ENCODE measurements at regions not wholly inside any gene's neighbourhood (a gene's known extent, or its start where the extent isn't known, plus 50 kb on each side); places are given as distances from the start of the nearest gene placed in this dataset.
"Not testable (repeated sequence)": the region's sequence is repeated elsewhere in the genome, so short reads cannot be mapped to it uniquely, and the experiment has no call there.

- DNase-seq, result no peak
Observed at GRCh38 chr6:109875973-109876372, 102.1 kb upstream of the GPR6 start.

- DNase-seq, result no peak
Observed at GRCh38 chr6:109877028-109878004, 100.8 kb upstream of the GPR6 start.

GRCh38 chr6:109878005-109878690 is 100.0 kb upstream of the GPR6 start:
- not testable (repeated sequence) for DNase-seq

GRCh38 chr6:109879081-109879480 is 99.0 kb upstream of the GPR6 start:
- DNase-seq, result not testable (repeated sequence)

GRCh38 chr6:109879521-109879920 is 98.6 kb upstream of the GPR6 start:
- no peak for DNase-seq

- DNase-seq, result not testable (repeated sequence)
Observed at GRCh38 chr6:109881069-109881468, 97.0 kb upstream of the GPR6 start.

- DNase-seq, result not testable (repeated sequence)
Observed at GRCh38 chr6:109881953-109882490, 96.1 kb upstream of the GPR6 start.

- peak; percentile 73 to 80 for DNase-seq
Observed at GRCh38 chr6:109891924-109892323, 86.2 kb upstream of the GPR6 start.

GRCh38 chr6:109892451-109893435 is 85.4 kb upstream of the GPR6 start:
- DNase-seq, result no peak

GRCh38 chr6:109893606-109894005 is 84.5 kb upstream of the GPR6 start:
- no peak for DNase-seq

- DNase-seq, result peak; percentile 95 to 98
Observed at GRCh38 chr6:109894181-109894580, 83.9 kb upstream of the GPR6 start.

- DNase-seq, result no peak
Observed at GRCh38 chr6:109896341-109896740, 81.8 kb upstream of the GPR6 start.

- DNase-seq, result no peak
Observed at GRCh38 chr6:109897025-109897424, 81.1 kb upstream of the GPR6 start.

- DNase-seq, result no peak
Observed at GRCh38 chr6:109897561-109898080, 80.5 kb upstream of the GPR6 start.

GRCh38 chr6:109901976-109902375 is 76.1 kb upstream of the GPR6 start:
- no peak for DNase-seq

- DNase-seq, result no peak
Observed at GRCh38 chr6:109902870-109903269, 75.2 kb upstream of the GPR6 start.

GRCh38 chr6:109910571-109910970 is 67.5 kb upstream of the GPR6 start:
- no peak for DNase-seq

- DNase-seq, result no peak
Observed at GRCh38 chr6:109912118-109912517, 66.0 kb upstream of the GPR6 start.

- no peak for DNase-seq
Observed at GRCh38 chr6:109912952-109913351, 65.2 kb upstream of the GPR6 start.

GRCh38 chr6:109915748-109916147 is 62.4 kb upstream of the GPR6 start:
- DNase-seq, result not testable (repeated sequence)

GRCh38 chr6:109916759-109917158 is 61.4 kb upstream of the GPR6 start:
- no peak for DNase-seq

GRCh38 chr6:109918227-109918626 is 59.9 kb upstream of the GPR6 start:
- DNase-seq, result no peak
